ENCODE measurements at regions not wholly inside any gene's neighbourhood (a gene's known extent, or its start where the extent isn't known, plus 50 kb on each side); places are given as distances from the start of the nearest gene placed in this dataset.

GRCh38 chr6:113383701-113384100, 473.4 kb upstream of the MARCKS start:
- no peak overlapping the region for H3K27ac ChIP-seq
- TF ChIP-seq CTCF (conservative IDR thresholded peaks at IDR 0.05), result no peak
- TF ChIP-seq ZFX (IDR thresholded peaks at IDR 0.05), result no peak

- no peak overlapping the region for H3K27ac ChIP-seq
- TF ChIP-seq ZFX (IDR thresholded peaks at IDR 0.05) (no peak), CTCF (conservative IDR thresholded peaks at IDR 0.05) (no peak)
Measured at GRCh38 chr6:113385020-113385431, 472.1 kb upstream of the MARCKS start.

GRCh38 chr6:113388996-113389395, 468.1 kb upstream of the MARCKS start:
- H3K27ac ChIP-seq, result no peak overlapping the region
- TF ChIP-seq CTCF (conservative IDR thresholded peaks at IDR 0.05), result no peak
- no peak for TF ChIP-seq ZFX (IDR thresholded peaks at IDR 0.05)

- H3K27ac ChIP-seq, result no peak overlapping the region
- TF ChIP-seq ZFX (IDR thresholded peaks at IDR 0.05) (no peak), CTCF (conservative IDR thresholded peaks at IDR 0.05) (no peak)
Measured at GRCh38 chr6:113392551-113393055, 464.5 kb upstream of the MARCKS start.

- no peak overlapping the region for H3K27ac ChIP-seq
- TF ChIP-seq ZFX (IDR thresholded peaks at IDR 0.05), result no peak
- TF ChIP-seq CTCF (conservative IDR thresholded peaks at IDR 0.05), result no peak
Measured at GRCh38 chr6:113394216-113394615, 462.9 kb upstream of the MARCKS start.

- TF ChIP-seq ZFX (IDR thresholded peaks at IDR 0.05) (no peak), CTCF (conservative IDR thresholded peaks at IDR 0.05) (no peak)
- H3K27ac ChIP-seq, result no peak overlapping the region
Measured at GRCh38 chr6:113394729-113395128, 462.4 kb upstream of the MARCKS start.

- TF ChIP-seq CTCF (conservative IDR thresholded peaks at IDR 0.05), result no peak
- TF ChIP-seq ZFX (IDR thresholded peaks at IDR 0.05), result no peak
- no peak overlapping the region for H3K27ac ChIP-seq
Measured at GRCh38 chr6:113396730-113397129, 460.4 kb upstream of the MARCKS start.

All from C4-2B (cell line).